MM.1S (cell line): ENCODE measurements at regions not wholly inside any gene's neighbourhood (a gene's known extent, or its start where the extent isn't known, plus 50 kb on each side); places are given as distances from the start of the nearest gene placed in this dataset.

Source experiments
- EZH2 ChIP-seq: fragments of 300-600 bp; sonication (generic); optimal IDR thresholded peaks from 2 replicates; pipeline ENCODE3; 2017; ENCODE audit warnings: low read depth, mild to moderate bottlenecking, antibody characterized with exemption, low read length, mixed read lengths
- EZH2phosphoT487 ChIP-seq: fragments of 300-600 bp; sonication (generic); IDR thresholded peaks from 2 replicates; pipeline ENCODE4 v1.6.1; 2018; ENCODE audit warnings: antibody characterized with exemption, low read length
- TF ChIP-seq, protein P1 (sequence below): fragments of 300-600 bp; sonication (generic); IDR thresholded peaks from 2 replicates; pipeline ENCODE4 v1.5.1; 2016; ENCODE audit warnings: antibody characterized with exemption, low read length, mixed read lengths

DNA sequence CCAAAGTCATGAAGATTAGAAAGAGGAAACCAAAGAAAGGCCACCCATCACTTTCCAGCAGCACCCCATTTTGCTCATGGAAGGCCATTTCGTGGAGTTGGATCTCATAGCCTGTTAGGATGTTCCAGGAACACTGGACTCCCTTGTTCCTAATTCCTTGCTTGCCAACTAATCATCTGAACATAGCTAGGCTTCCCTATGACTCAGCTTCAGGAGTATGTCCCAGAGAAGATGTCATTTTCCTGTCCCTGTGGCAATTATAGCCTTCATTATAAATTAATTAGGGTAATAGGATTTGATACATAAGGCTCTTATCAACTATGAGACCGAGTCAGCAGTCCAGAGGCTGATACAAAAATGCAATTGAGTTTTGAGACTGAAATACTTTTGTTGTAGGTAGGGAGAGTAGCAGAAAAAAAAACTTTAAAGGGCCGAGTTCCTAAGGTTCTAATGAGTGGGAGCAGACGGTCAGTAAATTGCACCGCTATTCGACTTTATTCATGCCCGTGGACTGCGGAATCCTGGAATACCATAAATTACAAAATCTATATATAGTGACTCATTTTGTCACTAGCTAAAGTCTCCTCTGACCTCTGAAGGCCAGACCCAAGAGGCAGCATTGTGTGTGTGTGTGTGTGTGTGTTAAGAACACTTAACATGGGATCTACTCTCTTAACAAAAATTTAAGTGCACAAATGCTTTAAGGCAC, 311.8 kb downstream of the FBXO15 start:
- TF ChIP-seq, protein P1, sequence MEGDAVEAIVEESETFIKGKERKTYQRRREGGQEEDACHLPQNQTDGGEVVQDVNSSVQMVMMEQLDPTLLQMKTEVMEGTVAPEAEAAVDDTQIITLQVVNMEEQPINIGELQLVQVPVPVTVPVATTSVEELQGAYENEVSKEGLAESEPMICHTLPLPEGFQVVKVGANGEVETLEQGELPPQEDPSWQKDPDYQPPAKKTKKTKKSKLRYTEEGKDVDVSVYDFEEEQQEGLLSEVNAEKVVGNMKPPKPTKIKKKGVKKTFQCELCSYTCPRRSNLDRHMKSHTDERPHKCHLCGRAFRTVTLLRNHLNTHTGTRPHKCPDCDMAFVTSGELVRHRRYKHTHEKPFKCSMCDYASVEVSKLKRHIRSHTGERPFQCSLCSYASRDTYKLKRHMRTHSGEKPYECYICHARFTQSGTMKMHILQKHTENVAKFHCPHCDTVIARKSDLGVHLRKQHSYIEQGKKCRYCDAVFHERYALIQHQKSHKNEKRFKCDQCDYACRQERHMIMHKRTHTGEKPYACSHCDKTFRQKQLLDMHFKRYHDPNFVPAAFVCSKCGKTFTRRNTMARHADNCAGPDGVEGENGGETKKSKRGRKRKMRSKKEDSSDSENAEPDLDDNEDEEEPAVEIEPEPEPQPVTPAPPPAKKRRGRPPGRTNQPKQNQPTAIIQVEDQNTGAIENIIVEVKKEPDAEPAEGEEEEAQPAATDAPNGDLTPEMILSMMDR: no peak
- TF ChIP-seq EZH2: no peak
- TF ChIP-seq EZH2phosphoT487: no peak
